ENCODE measurements at regions not wholly inside any gene's neighbourhood (a gene's known extent, or its start where the extent isn't known, plus 50 kb on each side); places are given as distances from the start of the nearest gene placed in this dataset.
A peak's percentile ranks its signal among the peaks of the same experiment; 100 is the strongest.

- DNase-seq (ENCODE audit: low read depth in 4 of 4, low spot score in 3 of 4) = no peak
These were observed 341.8 kb downstream of the CYRIA start for GRCh38 chr2:16323551-16324543.

- DNase-seq (ENCODE audit: low read depth in 4 of 4, low spot score in 3 of 4) = no peak
These were observed 342.5 kb downstream of the CYRIA start for GRCh38 chr2:16323126-16323520.

- no peak for DNase-seq (ENCODE audit: low read depth in 4 of 4, low spot score in 3 of 4)
These were observed 343.1 kb downstream of the CYRIA start for GRCh38 chr2:16322308-16323125.

GRCh38 chr2:16321872-16322271, 343.8 kb downstream of the CYRIA start:
- no peak for DNase-seq (ENCODE audit: low read depth in 4 of 4, low spot score in 3 of 4)

- no peak for DNase-seq (ENCODE audit: low read depth in 4 of 4, low spot score in 3 of 4)
These were observed 344.4 kb downstream of the CYRIA start for GRCh38 chr2:16321256-16321655.

- DNase-seq (ENCODE audit: low read depth in 4 of 4, low spot score in 3 of 4) = no peak
These were observed 344.9 kb downstream of the CYRIA start for GRCh38 chr2:16320716-16321115.

GRCh38 chr2:16319551-16320121, 346.0 kb downstream of the CYRIA start:
- peak in 1 of 4 donors; percentile 43 for DNase-seq (ENCODE audit: low read depth in 4 of 4, low spot score in 3 of 4)

GRCh38 chr2:16318474-16319195, 347.0 kb downstream of the CYRIA start:
- DNase-seq (ENCODE audit: low read depth in 4 of 4, low spot score in 3 of 4) = no peak

GRCh38 chr2:16318051-16318450, 347.6 kb downstream of the CYRIA start:
- DNase-seq (ENCODE audit: low read depth in 4 of 4, low spot score in 3 of 4) = no peak

- no peak for DNase-seq (ENCODE audit: low read depth in 4 of 4, low spot score in 3 of 4)
These were observed 348.3 kb downstream of the CYRIA start for GRCh38 chr2:16317211-16317830.

- DNase-seq (ENCODE audit: low read depth in 4 of 4, low spot score in 3 of 4) = no peak
These were observed 349.0 kb downstream of the CYRIA start for GRCh38 chr2:16316456-16317210.

GRCh38 chr2:16315908-16316307, 349.7 kb downstream of the CYRIA start:
- no peak for DNase-seq (ENCODE audit: low read depth in 4 of 4, low spot score in 3 of 4)

GRCh38 chr2:16315458-16315835, 350.2 kb downstream of the CYRIA start:
- DNase-seq (ENCODE audit: low read depth in 4 of 4, low spot score in 3 of 4) = no peak

GRCh38 chr2:16314691-16315457, 350.8 kb downstream of the CYRIA start:
- DNase-seq (ENCODE audit: low read depth in 4 of 4, low spot score in 3 of 4) = no peak

- no peak for DNase-seq (ENCODE audit: low read depth in 4 of 4, low spot score in 3 of 4)
These were observed 351.6 kb downstream of the CYRIA start for GRCh38 chr2:16314001-16314400.

GRCh38 chr2:16313235-16313975, 352.2 kb downstream of the CYRIA start:
- DNase-seq (ENCODE audit: low read depth in 4 of 4, low spot score in 3 of 4) = no peak

GRCh38 chr2:16312771-16313170, 352.9 kb downstream of the CYRIA start:
- no peak for DNase-seq (ENCODE audit: low read depth in 4 of 4, low spot score in 3 of 4)
